GM19240 (cell line): ENCODE measurements at regions not wholly inside any gene's neighbourhood (a gene's known extent, or its start where the extent isn't known, plus 50 kb on each side); places are given as distances from the start of the nearest gene placed in this dataset.

ENCODE experiments used
- DNase-seq: peaks from one replicate; pipeline ENCODE4 v3.0.0; 2011; ENCODE audit warnings: low spot score; ENCODE audit not compliant: insufficient read length

- DNase-seq: no peak
Observed at GRCh38 chr10:111439034-111439842, 362.4 kb downstream of the ADRA2A start.

- DNase-seq: no peak
Observed at GRCh38 chr10:111440501-111440900, 363.7 kb downstream of the ADRA2A start.

GRCh38 chr10:111445667-111446066 is 368.8 kb downstream of the ADRA2A start:
- DNase-seq: no peak

GRCh38 chr10:111446966-111447365 is 370.1 kb downstream of the ADRA2A start:
- no peak for DNase-seq

DNA sequence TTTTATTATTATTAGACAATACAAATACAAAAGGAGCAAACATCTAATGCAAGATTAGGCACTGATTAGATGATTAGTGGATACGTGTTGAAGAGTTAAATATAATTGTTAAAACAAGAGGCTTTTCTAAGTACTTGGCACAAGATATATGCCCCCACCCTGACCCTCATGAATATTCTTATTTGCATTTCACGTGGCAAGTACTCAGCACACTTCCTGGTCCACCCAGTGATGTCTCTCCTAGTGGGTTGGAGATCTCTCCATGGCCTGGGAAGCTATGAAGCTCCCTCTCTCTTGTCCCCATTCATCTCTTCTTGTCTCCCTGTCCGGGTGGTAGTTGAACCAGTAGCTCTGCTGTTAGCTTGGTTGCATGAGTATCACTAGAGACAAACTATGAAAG is 375.3 kb downstream of the ADRA2A start:
- DNase-seq: no peak

- no peak for DNase-seq
Observed at GRCh38 chr10:111455776-111456426, 379.1 kb downstream of the ADRA2A start.

- no peak for DNase-seq
Observed at GRCh38 chr10:111458256-111458655, 381.4 kb downstream of the ADRA2A start.

DNA sequence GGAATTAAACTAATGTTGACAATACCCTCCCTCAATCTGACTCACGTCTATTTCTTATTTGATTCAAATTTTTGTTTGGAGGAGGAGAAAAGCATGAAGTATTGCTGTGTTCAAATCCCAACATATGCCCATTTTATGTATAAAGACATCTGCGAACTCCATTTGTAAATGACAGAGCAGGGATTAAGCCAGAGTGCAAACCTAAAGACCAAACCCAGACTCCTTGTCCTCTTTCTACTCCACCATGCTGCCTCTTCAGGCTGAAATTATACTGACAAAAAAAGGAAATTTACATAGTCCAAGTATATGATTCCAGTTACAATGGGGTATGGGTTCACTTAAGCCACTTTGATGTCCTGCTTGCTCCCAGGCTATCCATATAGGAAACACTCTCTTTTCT is 383.1 kb downstream of the ADRA2A start:
- no peak for DNase-seq

- DNase-seq: no peak
Observed at GRCh38 chr10:111472445-111472844, 395.6 kb downstream of the ADRA2A start.

- DNase-seq: no peak
Observed at GRCh38 chr10:111473361-111473760, 396.5 kb downstream of the ADRA2A start.

- DNase-seq: no peak
Observed at GRCh38 chr10:111474786-111475185, 398.0 kb downstream of the ADRA2A start.

DNA sequence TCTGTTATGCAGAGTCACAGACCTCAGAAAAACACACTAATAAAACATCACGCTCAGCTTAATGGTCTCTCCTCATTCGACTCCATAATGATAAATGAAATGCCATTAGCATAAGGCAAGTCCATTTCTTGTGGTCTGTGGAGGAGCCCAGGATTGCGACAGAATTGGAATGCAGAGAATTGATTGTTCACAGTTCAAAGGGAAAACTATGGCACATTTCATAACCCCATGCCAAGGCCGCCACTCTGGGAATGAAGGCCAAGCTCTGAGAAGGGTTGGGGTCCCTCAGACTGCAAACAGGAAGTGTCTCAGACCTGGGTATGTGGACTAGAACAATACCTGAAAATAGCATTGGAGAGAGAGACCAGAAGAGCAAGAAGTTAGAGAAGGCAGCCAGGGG is 398.9 kb downstream of the ADRA2A start:
- DNase-seq: no peak

GRCh38 chr10:111478651-111479050 is 401.8 kb downstream of the ADRA2A start:
- DNase-seq: no peak

DNA sequence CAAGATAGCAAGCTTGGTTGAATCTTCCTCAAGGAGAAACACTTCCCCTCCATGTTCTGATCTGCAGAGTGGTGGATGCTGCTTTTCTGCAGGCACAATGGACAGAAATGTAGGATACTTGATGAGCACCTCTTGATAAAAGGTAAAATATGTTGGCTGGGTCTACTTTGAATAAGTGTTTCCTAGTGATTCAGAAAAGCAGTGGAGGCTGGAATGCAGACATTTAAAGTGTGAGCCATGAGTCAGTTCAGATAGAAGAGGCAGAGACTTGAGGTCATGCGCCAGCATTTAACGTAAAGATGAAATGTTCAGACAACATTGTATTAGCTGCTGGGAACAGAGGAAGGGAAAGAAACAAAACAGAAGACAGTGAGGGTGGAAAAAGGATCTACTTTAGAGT is 403.1 kb downstream of the ADRA2A start:
- no peak for DNase-seq

- no peak for DNase-seq
Observed at GRCh38 chr10:111481261-111481826, 404.5 kb downstream of the ADRA2A start.

GRCh38 chr10:111481866-111482265 is 405.0 kb downstream of the ADRA2A start:
- DNase-seq: no peak

- DNase-seq: no peak
Observed at GRCh38 chr10:111482621-111483216, 405.9 kb downstream of the ADRA2A start.

- no peak for DNase-seq
Observed at GRCh38 chr10:111485767-111486166, 408.9 kb downstream of the ADRA2A start.

DNA sequence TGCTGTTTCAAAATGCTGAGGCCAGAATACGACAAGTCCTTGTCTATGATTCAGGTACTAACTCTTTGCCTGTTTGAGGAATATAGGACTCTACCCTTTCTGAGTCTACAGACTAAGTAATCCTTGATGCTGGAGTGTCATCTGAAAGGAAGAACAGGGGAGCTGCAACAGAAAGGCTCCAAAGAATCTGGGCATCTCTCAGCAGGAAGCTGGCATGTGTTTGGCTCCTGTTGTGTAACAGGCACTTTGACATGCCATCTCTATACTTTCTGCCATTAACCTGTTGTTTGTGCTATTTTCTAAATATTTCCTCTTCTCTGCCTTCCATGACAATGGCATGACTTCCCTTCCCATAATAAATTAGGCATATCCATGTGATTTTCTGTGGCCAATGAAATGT is 409.5 kb downstream of the ADRA2A start:
- DNase-seq: no peak

DNA sequence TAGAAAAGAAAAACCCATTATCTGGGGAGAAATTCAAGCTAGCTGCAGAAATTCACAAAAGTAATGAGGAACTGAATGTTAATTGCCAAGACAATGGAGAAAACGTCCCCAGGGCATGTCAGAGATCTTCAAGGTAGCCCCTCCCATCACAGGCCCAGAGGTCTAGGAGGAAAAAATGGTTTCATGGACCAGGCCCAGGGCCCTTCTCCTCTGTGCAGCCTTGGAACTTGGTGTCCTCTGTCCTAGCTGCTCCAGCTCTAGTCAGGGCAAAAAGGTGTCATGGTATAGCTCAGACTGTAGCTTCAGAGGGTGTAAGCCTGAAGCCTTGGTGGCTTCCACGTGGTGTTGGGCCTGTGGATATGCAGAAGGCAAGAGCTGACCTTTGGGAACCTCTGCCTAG is 411.8 kb downstream of the ADRA2A start:
- no peak for DNase-seq

- DNase-seq: no peak
Observed at GRCh38 chr10:111491154-111491553, 414.3 kb downstream of the ADRA2A start.

GRCh38 chr10:111493024-111493625 is 416.3 kb downstream of the ADRA2A start:
- DNase-seq: no peak
